IPS-18a (cell line): ENCODE measurements at regions not wholly inside any gene's neighbourhood (a gene's known extent, or its start where the extent isn't known, plus 50 kb on each side); places are given as distances from the start of the nearest gene placed in this dataset.

ENCODE experiments used
- H3K27ac ChIP-seq: one replicate; pipeline ENCODE4 v1.5.1; 2013; ENCODE audit warnings: low read length
- H3K27me3 ChIP-seq: one replicate; pipeline ENCODE4 v1.6.1; 2013; ENCODE audit warnings: mild to moderate bottlenecking, low read length; ENCODE audit not compliant: control insufficient read depth, insufficient read depth
- H3K36me3 ChIP-seq: one replicate; pipeline ENCODE4 v1.6.1; 2013; ENCODE audit warnings: low read depth, low read length; ENCODE audit not compliant: control insufficient read depth
- H3K4me1 ChIP-seq: one replicate; pipeline ENCODE4 v1.6.1; 2013; ENCODE audit warnings: low read depth, low read length; ENCODE audit not compliant: control insufficient read depth
- H3K4me3 ChIP-seq: one replicate; pipeline ENCODE4 v1.5.1; 2013; ENCODE audit warnings: low read length
- H3K9ac ChIP-seq: one replicate; pipeline ENCODE4 v1.6.1; 2013; ENCODE audit warnings: mild to moderate bottlenecking, low read length, moderate library complexity
- H3K9me3 ChIP-seq: one replicate; pipeline ENCODE4 v1.6.1; 2013; ENCODE audit warnings: low read depth, low read length; ENCODE audit not compliant: control insufficient read depth

DNA sequence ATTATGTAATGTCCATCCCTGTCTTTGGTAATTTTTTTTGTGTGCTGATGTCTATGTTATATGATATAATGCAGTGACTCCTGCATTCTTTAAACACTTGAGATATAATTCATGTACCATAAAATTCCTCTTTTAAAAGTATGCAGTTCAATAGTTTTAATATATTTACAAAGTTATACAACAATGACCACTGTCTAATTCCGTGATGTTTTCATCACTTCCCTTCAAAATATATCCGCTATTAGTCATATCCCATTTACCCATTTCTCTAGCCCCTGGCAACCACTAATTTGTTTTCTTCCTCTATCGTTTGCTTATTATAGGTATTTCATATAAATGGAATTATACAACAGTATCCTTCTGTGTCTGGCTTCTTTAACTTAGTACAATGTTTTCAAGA lies 64.9 kb upstream of the SUCLG2 start:
- Histone ChIP-seq H3K9ac (no peak overlapping the region), H3K4me1 (peaks cover 4% of the 10 kb centered on the region), H3K4me3 (no peak overlapping the region), H3K27me3 (no peaks in the 10 kb centered on the region), H3K36me3 (no peaks in the 10 kb centered on the region), H3K9me3 (no peaks in the 10 kb centered on the region), H3K27ac (no peak overlapping the region)

GRCh38 chr3:67715971-67716370 lies 61.6 kb upstream of the SUCLG2 start:
- H3K9ac ChIP-seq = no peak overlapping the region

DNA sequence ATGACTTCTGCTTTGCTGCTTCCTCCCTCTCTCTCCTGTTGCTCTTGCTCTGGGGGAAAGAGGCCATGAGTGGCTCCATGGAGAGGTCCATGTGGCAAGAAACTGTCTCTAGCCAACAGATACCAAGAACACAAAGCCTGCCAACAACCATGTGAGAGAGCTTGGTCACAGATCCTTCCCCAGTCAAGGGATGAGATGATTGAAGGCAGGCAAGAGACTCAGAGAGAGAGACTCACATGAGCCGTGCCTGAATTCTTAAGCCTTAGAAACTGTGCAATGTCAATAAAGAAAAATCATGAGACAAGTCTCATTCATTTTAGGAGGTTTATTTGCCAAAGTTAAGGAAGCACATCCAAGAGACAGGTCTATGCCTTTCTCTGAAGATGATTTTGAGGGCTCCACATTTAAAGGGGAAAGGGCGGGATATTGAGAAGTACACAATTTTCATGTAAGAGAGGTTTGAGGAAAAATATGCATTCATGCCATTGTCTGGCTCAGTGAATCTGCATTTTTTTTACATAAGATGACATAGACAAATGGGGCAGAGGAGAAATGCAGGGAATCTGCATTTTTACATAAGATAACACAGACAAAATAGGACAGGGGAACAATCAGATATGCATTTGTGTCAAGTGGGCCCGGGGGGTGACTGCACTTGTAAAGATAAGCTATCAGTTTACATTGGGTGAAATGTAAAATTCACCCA lies 59.5 kb upstream of the SUCLG2 start:
- Histone ChIP-seq H3K36me3 (no peaks in the 10 kb centered on the region), H3K4me3 (no peak overlapping the region), H3K27me3 (no peaks in the 10 kb centered on the region), H3K9ac (no peak overlapping the region), H3K27ac (no peak overlapping the region), H3K4me1 (peaks cover 5% of the 10 kb centered on the region), H3K9me3 (no peaks in the 10 kb centered on the region)

More at GRCh38 chr3:67715971-67716370, 61.6 kb upstream of the SUCLG2 start:
- Histone ChIP-seq H3K4me1 (peaks cover 5% of the 10 kb centered on the region), H3K27me3 (no peaks in the 10 kb centered on the region), H3K36me3 (no peaks in the 10 kb centered on the region), H3K9me3 (no peaks in the 10 kb centered on the region), H3K4me3 (no peak overlapping the region), H3K27ac (no peak overlapping the region)

DNA sequence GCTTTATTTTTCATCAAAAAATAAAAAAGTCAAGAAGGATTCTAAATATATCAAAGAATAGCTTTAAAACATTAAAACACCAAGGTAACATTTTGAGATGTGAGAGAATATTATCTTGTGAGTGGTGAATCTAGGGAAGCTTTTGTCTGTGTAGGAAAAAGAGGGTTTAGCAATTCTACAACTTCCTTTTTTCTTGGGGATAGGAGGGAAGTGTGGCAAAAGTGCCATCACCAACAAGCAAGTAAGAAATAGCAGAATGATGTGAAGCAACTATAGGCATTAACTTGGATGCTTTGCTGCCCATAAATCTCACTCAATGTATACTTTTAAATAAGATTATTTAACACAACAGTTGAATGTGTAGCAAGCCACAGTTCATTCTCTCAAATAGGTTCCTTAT lies 57.8 kb upstream of the SUCLG2 start:
- H3K9ac ChIP-seq = no peak overlapping the region
- no peak overlapping the region for H3K4me3 ChIP-seq
- H3K36me3 ChIP-seq = no peaks in the 10 kb centered on the region

GRCh38 chr3:67710396-67710795 lies 56.0 kb upstream of the SUCLG2 start:
- Histone ChIP-seq H3K27me3 (no peaks in the 10 kb centered on the region), H3K9ac (no peak overlapping the region), H3K27ac (no peak overlapping the region), H3K36me3 (no peaks in the 10 kb centered on the region), H3K9me3 (no peaks in the 10 kb centered on the region), H3K4me3 (no peak overlapping the region), H3K4me1 (peaks cover 5% of the 10 kb centered on the region)

More for the DNA sequence above, 57.8 kb upstream of the SUCLG2 start:
- Histone ChIP-seq H3K27me3 (no peaks in the 10 kb centered on the region), H3K27ac (no peak overlapping the region), H3K4me1 (peaks cover 5% of the 10 kb centered on the region), H3K9me3 (no peaks in the 10 kb centered on the region)

DNA sequence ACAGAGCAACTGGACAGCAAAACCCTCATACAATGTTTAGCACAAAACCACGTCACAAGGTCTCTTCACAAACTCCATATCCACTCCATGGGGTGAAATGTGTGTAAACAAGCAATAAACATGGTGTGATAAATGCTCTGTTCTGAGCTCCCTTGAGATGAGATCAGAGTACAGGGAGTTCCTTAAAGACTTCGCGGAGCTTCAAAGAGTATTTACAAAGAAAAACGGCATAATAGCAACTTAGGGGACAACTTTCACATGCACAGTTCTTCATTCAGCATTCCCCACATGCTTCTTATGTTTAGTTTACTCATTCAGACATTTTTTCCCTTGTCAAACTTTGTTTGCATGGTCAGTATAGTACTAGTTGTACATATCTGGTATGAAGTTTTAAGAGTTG lies 52.5 kb upstream of the SUCLG2 start:
- no peak overlapping the region for H3K27ac ChIP-seq
- H3K36me3 ChIP-seq = no peaks in the 10 kb centered on the region

DNA sequence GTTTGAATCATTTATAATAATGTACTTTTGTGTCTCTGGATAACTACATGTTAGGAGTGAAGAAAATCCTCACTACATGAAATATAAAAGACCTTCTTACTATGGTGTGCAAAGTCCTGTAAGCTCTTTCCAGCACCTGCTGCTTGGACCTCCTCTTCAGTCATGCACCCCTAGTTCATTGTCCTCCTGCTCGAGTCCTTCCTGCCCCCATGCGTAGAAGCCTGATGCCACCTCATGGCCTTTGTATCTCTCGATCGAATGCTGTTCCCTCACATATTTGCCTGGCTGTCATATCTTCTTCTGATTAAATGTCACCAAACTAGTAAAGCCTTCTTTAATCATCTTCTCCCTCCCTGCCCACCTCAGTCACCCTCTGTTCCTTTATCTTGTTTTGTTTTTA lies 49.9 kb upstream of the SUCLG2 start:
- Histone ChIP-seq H3K9ac (no peak overlapping the region), H3K36me3 (no peaks in the 10 kb centered on the region), H3K9me3 (no peaks in the 10 kb centered on the region), H3K4me1 (peaks cover 5% of the 10 kb centered on the region), H3K27me3 (no peaks in the 10 kb centered on the region), H3K27ac (no peak overlapping the region), H3K4me3 (no peak overlapping the region)

More for the DNA sequence above, 52.5 kb upstream of the SUCLG2 start:
- H3K9ac ChIP-seq = no peak overlapping the region
- H3K4me1 ChIP-seq = peaks cover 5% of the 10 kb centered on the region
- H3K4me3 ChIP-seq = no peak overlapping the region
- no peaks in the 10 kb centered on the region for H3K9me3 ChIP-seq
- H3K27me3 ChIP-seq = no peaks in the 10 kb centered on the region
